Panc1 (cell line): ENCODE measurements at regions not wholly inside any gene's neighbourhood (a gene's known extent, or its start where the extent isn't known, plus 50 kb on each side); places are given as distances from the start of the nearest gene placed in this dataset.

Source experiments
- ATAC-seq: fragments of 200-7000 bp; cut with Tn5 transposase; 2 replicates; pipeline ENCODE4 v1.9.1; 2020; ENCODE audit warnings: mild to moderate bottlenecking, moderate library complexity
- BruUV-seq: library from RNA; stranded (reverse); fragments of 400-500 nt; replicated peaks from 2 replicates; lab custom pipeline; 2021; lab: Mats Ljungman, UMichigan
- CTCF ChIA-PET: fragments of 300-600 bp; sonication (Branson Sonifier 250); formaldehyde crosslinking; loops from one replicate; lab custom pipeline; 2022; ENCODE audit warnings: antibody characterized with exemption; lab: Charles Lee
- POLR2A ChIA-PET: fragments of 300-600 bp; sonication (Branson Sonifier 250); formaldehyde crosslinking; loops from one replicate; lab custom pipeline; 2022; ENCODE audit warnings: antibody characterized with exemption; lab: Charles Lee
- DNase-seq: peaks from one replicate; pipeline ENCODE4 v3.0.0-alpha.2; 2010; ENCODE audit warnings: low read depth, low spot score
- H3K27ac ChIP-seq: 2 replicates; pipeline ENCODE4 v1.5.1; 2011; ENCODE audit warnings: mild to moderate bottlenecking, low read length, inconsistent platforms
- H3K27me3 ChIP-seq: fragments of 200-500 bp; sonication (Bioruptor generic); 2 replicates; pipeline ENCODE4 v1.6.0; 2014; ENCODE audit warnings: low read length, inconsistent platforms; ENCODE audit not compliant: control insufficient read depth, insufficient read depth
- H3K36me3 ChIP-seq: fragments of 200-500 bp; sonication (Bioruptor generic); 2 replicates; pipeline ENCODE4 v1.5.1; 2014; ENCODE audit warnings: inconsistent platforms, mild to moderate bottlenecking, low read length, moderate library complexity; ENCODE audit not compliant: control insufficient read depth, insufficient read depth
- H3K4me1 ChIP-seq: 2 replicates; pipeline ENCODE4 v1.5.1; 2011; ENCODE audit warnings: inconsistent platforms, mild to moderate bottlenecking, low read length, moderate library complexity; ENCODE audit not compliant: control insufficient read depth, insufficient read depth
- H3K4me3 ChIP-seq, 2 experiments: 2 replicates each; pipeline ENCODE4 v1.5.1; 2011 to 2012; ENCODE audit warnings: low read depth in 2 of 2, low read length in 2 of 2, mild to moderate bottlenecking in 2 of 2, inconsistent platforms in 1 of 2, moderate library complexity in 1 of 2
- H3K9me3 ChIP-seq: fragments of 200-500 bp; sonication (Bioruptor generic); 2 replicates; pipeline ENCODE4 v1.5.1; 2014; ENCODE audit warnings: low read depth, mild to moderate bottlenecking, inconsistent platforms, low read length, moderate library complexity; ENCODE audit not compliant: control insufficient read depth, insufficient read depth
- CTCF ChIP-seq: fragments of 450-650 bp; IDR thresholded peaks from 2 replicates; pipeline ENCODE4 v1.5.1; 2017; ENCODE audit warnings: mild to moderate bottlenecking
- POLR2AphosphoS5 ChIP-seq: IDR thresholded peaks from 2 replicates; pipeline ENCODE4 v1.6.1; 2012; ENCODE audit warnings: mild to moderate bottlenecking, low read depth, low read length, moderate library complexity
- REST ChIP-seq, 2 experiments: IDR thresholded peaks; 2 replicates each; pipeline ENCODE4 v1.6.1; 2011 to 2012; ENCODE audit warnings: low read depth in 2 of 2, control low read depth in 1 of 2, low read length in 1 of 2, mild to moderate bottlenecking in 1 of 2, moderate library complexity in 1 of 2; ENCODE audit not compliant: insufficient read depth in 1 of 2
- SIN3A ChIP-seq: IDR thresholded peaks from 2 replicates; pipeline ENCODE4 v1.6.1; 2012; ENCODE audit warnings: low read depth, mild to moderate bottlenecking, low read length, moderate library complexity, borderline replicate concordance; ENCODE audit not compliant: insufficient read depth
- TCF7L2 ChIP-seq: IDR thresholded peaks from 2 replicates; pipeline ENCODE4 v1.6.1; 2011; ENCODE audit warnings: mild to moderate bottlenecking, low read depth, low read length, inconsistent platforms
- in situ Hi-C: cut with HindIII; loops from 2 replicates; pipeline ENCODE4 v1.10.0; 2016; ENCODE audit warnings: low sequenced_read_pairs, low pct_unique_long_range_greater_than_20kb
- intact Hi-C: fragments of 100-400 bp; cut with micrococcal nuclease; formaldehyde crosslinking; loops from one replicate; pipeline ENCODE4 v1.10.0; 2022; ENCODE audit not compliant: unreplicated experiment

GRCh38 chr5:144026286-144026685 is 144.2 kb downstream of the YIPF5 start:
- CTCF ChIA-PET: no interaction called here
- Histone ChIP-seq H3K27me3 (no peaks in the 10 kb centered on the region; the same call in none of the 2 replicates), H3K4me1 (no peaks in the 10 kb centered on the region), H3K4me3 (no peak overlapping the region), H3K27ac (no peak overlapping the region), H3K36me3 (no peaks in the 10 kb centered on the region), H3K9me3 (no peaks in the 10 kb centered on the region)
- intact Hi-C loops (no loop called here), in situ Hi-C loops (no loop called here)
- TF ChIP-seq POLR2AphosphoS5: no peak
- BruUV-seq: no TSS peak
- POLR2A ChIA-PET: no interaction called here
- DNase-seq (no peak), ATAC-seq (no peak)

GRCh38 chr5:144028058-144028457 is 142.4 kb downstream of the YIPF5 start:
- intact Hi-C loops: no loop called here
- no TSS peak for BruUV-seq
- in situ Hi-C loops: no loop called here

More at GRCh38 chr5:144028058-144028457, 142.4 kb downstream of the YIPF5 start:
- Histone ChIP-seq H3K4me1 (no peaks in the 10 kb centered on the region), H3K27ac (no peak overlapping the region), H3K9me3 (no peaks in the 10 kb centered on the region), H3K4me3 (no peak overlapping the region), H3K27me3 (peaks cover 3% of the 10 kb centered on the region), H3K36me3 (no peaks in the 10 kb centered on the region)
- no peak for DNase-seq
- ChIA-PET POLR2A (no interaction called here), CTCF (no interaction called here)
- TF ChIP-seq TCF7L2 (no peak), SIN3A (no peak), REST (IDR thresholded peaks at IDR 0.05; ENCODE audit: insufficient read depth in 1 of 2, low read depth in 2 of 2, low read length in 1 of 2) (no peak), CTCF (no peak), POLR2AphosphoS5 (no peak)
- no peak for ATAC-seq
